Heart right ventricle (tissue), 16 donors: ENCODE measurements at regions not wholly inside any gene's neighbourhood (a gene's known extent, or its start where the extent isn't known, plus 50 kb on each side); places are given as distances from the start of the nearest gene placed in this dataset.

ENCODE experiments used
- ATAC-seq, 8 donors: fragments of 200-7000 bp; cut with Tn5 transposase; one replicate each; pipeline ENCODE4 v1.9.1; 2020; ENCODE audit warnings: mild to moderate bottlenecking in 8 of 8, moderate library complexity in 8 of 8, moderate number of reproducible peaks in 1 of 8
- DNase-seq, 2 donors: peaks; one replicate each; pipeline ENCODE4 v3.0.0-alpha.2; 2020
- H3K27ac ChIP-seq, 10 donors: fragments of 200-600 bp; sonication (generic) in 2 of 10; one replicate each; pipeline versions ENCODE4 v1.5.0 to v1.8.0; 2020 to 2022; ENCODE audit warnings: mild to moderate bottlenecking in 3 of 10
- H3K27me3 ChIP-seq, 7 donors: fragments of 200-600 bp; one replicate each; pipeline ENCODE4 v1.8.0; 2021 to 2022; ENCODE audit warnings: mild to moderate bottlenecking in 2 of 7
- H3K36me3 ChIP-seq, 9 donors: fragments of 200-600 bp; sonication (generic) in 1 of 9; one replicate each; pipeline versions ENCODE4 v1.5.0 to v1.8.0; 2020 to 2022; ENCODE audit warnings: mild to moderate bottlenecking in 2 of 9
- H3K4me1 ChIP-seq, 9 donors: fragments of 200-600 bp; sonication (generic) in 1 of 9; one replicate each; pipeline versions ENCODE4 v1.5.0 to v1.8.0; 2020 to 2022; ENCODE audit warnings: mild to moderate bottlenecking in 4 of 9
- H3K4me3 ChIP-seq, 10 donors: fragments of 200-600 bp; sonication (generic) in 2 of 10; one replicate each; pipeline versions ENCODE4 v1.5.0 to v1.8.0; 2020 to 2022; ENCODE audit warnings: mild to moderate bottlenecking in 7 of 10, moderate library complexity in 2 of 10
- H3K9me3 ChIP-seq, 11 donors: fragments of 200-600 bp in 10 of 11; sonication (generic) in 2 of 11; one replicate each; pipeline versions ENCODE4 v1.5.0 to v1.8.0; 2013 to 2022; ENCODE audit warnings: mild to moderate bottlenecking in 2 of 11, control low read depth in 1 of 11, moderate library complexity in 1 of 11
- CTCF ChIP-seq, 9 donors: fragments of 200-600 bp; sonication (generic) in 2 of 9; IDR thresholded peaks; one replicate each; pipeline versions ENCODE4 v1.5.0 to v1.8.0; 2021 to 2022; ENCODE audit warnings: antibody characterized with exemption in 9 of 9, mild to moderate bottlenecking in 5 of 9, moderate library complexity in 1 of 9
- WGBS, 2 donors: extraction: QIAGEN DNeasy Blood & Tissue Kit; methylation state at CpG; one replicate each; pipeline ENCODE4 v1.1.7; 2013; ENCODE audit warnings: inconsistent platforms in 1 of 2; 5-methylcytosine and 5-hydroxymethylcytosine counted together
- intact Hi-C, 10 donors: fragments of 100-400 bp; cut with DNase I; formaldehyde crosslinking; loops; one replicate each; pipeline versions ENCODE4 v1.11.1 to v1.14.2; 2022
- donor health status: Arrhythmogenic right ventricular cardiomyopathy.
- donor health status: ischemic (EF 13 %, LVEDD 7.1; RV severe dilation, severe dysfunction).
- donor health status: healthy with polysubstance abuse.
- donor health status: DM: no; HTN: yes; CAD: no.
- donor health status: DM: no; HTN: no; CAD: no.
- donor health status: ischemic (EF 25% LVEDD 6.9; RV normal size, moderate dysfunction).
- donor health status: ischemic (EF 25% LVEDD 5.7; RV mildly dilated, moderate dysfunction).
- donor health status: healthy.
- donor health status: DM: yes; HTN: yes; CAD: no.
- donor health status: Ischemic cardiomyopathy.
- donor health status: ischemic (EF 35%, LVEDD 5.7; RV mildly dilated, moderate dysfunction).
- donor health status: nonischemic (EF 11% LVEDD 7.7; RV severe dilation, severe dysfunction).
- donor health status: DM: yes; HTN: yes; CAD: no.
- donor health status: PGD.
- donor health status: ischemic (EF 29% LVEDD 5.4; RV normal size, mild dysfunction).
- donor health status: nonischemic (EF 23%, LVEDD 6.1; RV moderate dilation, normal function).

DNA sequence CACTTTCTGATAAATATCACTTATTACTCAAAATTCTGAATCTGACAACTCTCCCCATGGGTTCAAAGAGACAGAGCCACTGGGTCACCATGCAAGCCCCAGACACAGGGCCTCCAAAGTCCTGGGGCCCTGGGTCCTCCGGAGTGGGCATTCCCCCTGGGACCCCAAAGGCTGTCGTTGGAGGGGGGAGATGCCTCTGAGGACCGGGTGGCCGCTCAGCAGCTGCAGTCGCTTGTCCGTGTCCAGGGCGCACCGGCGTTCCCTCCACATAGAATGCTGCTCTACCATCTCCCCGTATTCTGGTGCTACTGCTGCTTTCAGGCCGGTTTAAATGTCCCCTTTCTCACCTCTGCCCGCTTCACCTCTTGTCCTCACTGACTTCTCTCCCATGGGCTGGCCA, 246.1 kb downstream of the TEX29 start:
- Histone ChIP-seq H3K4me1 (no peaks in the 10 kb centered on the region), H3K4me3 (no peak overlapping the region)
- ATAC-seq, result no peak

DNA sequence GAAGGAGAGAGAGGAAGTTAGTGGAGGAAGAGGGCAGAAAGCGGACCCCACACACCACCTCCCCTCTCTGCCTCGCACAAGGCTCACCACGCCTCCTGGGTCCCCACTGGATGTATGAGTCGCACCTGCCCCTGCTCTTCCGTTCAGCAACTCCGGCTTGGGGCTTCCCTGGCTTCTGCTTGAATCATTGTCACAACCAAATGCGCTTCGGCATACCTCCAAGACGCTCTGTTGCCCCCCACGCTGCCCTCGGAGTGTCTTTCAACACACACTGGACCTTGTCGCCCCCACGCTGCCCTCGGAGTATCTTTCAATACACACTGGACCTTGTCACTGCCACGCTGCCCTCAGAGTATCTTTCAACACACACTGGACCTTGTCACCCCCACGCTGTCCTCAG, 247.2 kb downstream of the TEX29 start:
- intact Hi-C loops, result no loop called here
- peaks cover 0 to 45% (median 10%) of the 10 kb centered on the region in 7 donors for H3K27me3 ChIP-seq
- H3K9me3 ChIP-seq, result peaks cover 0 to 14% (median 0%) of the 10 kb centered on the region in 11 donors
- no peaks in the 10 kb centered on the region for H3K4me1 ChIP-seq
- no peak for TF ChIP-seq CTCF (IDR thresholded peaks at IDR 0.05)
- ATAC-seq, result no peak
- no peak overlapping the region for H3K4me3 ChIP-seq
- no peak overlapping the region for H3K27ac ChIP-seq
- no peaks in the 10 kb centered on the region for H3K36me3 ChIP-seq
- 81 to 84% methylated on average over 16 of the region's 16 CpGs for WGBS, 2 donors
- no peak for DNase-seq

More for the DNA sequence above, 246.1 kb downstream of the TEX29 start:
- peaks cover 0 to 13% (median 0%) of the 10 kb centered on the region in 11 donors for H3K9me3 ChIP-seq
- TF ChIP-seq CTCF (IDR thresholded peaks at IDR 0.05), result no peak
- peaks cover 0 to 50% (median 16%) of the 10 kb centered on the region in 7 donors for H3K27me3 ChIP-seq
- intact Hi-C loops, result no loop called here
- no peak for DNase-seq
- H3K36me3 ChIP-seq, result no peaks in the 10 kb centered on the region
- H3K27ac ChIP-seq, result no peak overlapping the region
- 85 to 86% methylated on average over 12 of the region's 12 CpGs for WGBS, 2 donors

GRCh38 chr13:111568290-111568689, 247.8 kb downstream of the TEX29 start:
- ATAC-seq, result no peak
- Histone ChIP-seq H3K27me3 (peaks cover 0 to 43% (median 10%) of the 10 kb centered on the region in 7 donors), H3K4me1 (no peaks in the 10 kb centered on the region), H3K4me3 (no peak overlapping the region), H3K27ac (no peak overlapping the region), H3K9me3 (peaks cover 0 to 20% (median 0%) of the 10 kb centered on the region in 11 donors), H3K36me3 (no peaks in the 10 kb centered on the region)
- no peak for TF ChIP-seq CTCF (IDR thresholded peaks at IDR 0.05)
- WGBS, 2 donors, result 68 to 70% methylated on average over 8 of the region's 8 CpGs
- intact Hi-C loops, result no loop called here
- DNase-seq, result no peak

- H3K27ac ChIP-seq, result no peak overlapping the region
- DNase-seq (no peak), ATAC-seq (no peak)
- 85 to 94% methylated on average over 1 of the region's 1 CpG for WGBS, 2 donors
- no peak for TF ChIP-seq CTCF (IDR thresholded peaks at IDR 0.05)
- H3K36me3 ChIP-seq, result no peaks in the 10 kb centered on the region
- no peaks in the 10 kb centered on the region for H3K4me1 ChIP-seq
- H3K4me3 ChIP-seq, result no peak overlapping the region
- intact Hi-C loops, result no loop called here
- H3K27me3 ChIP-seq, result peaks cover 0 to 31% (median 0%) of the 10 kb centered on the region in 7 donors
- H3K9me3 ChIP-seq, result peaks cover 0 to 40% (median 10%) of the 10 kb centered on the region in 11 donors
Observed at GRCh38 chr13:111570911-111571310, 250.5 kb downstream of the TEX29 start.
